ENCODE measurements at regions not wholly inside any gene's neighbourhood (a gene's known extent, or its start where the extent isn't known, plus 50 kb on each side); places are given as distances from the start of the nearest gene placed in this dataset.

- TF ChIP-seq CTCF (IDR thresholded peaks at IDR 0.05), result no peak
- DNase-seq, result no peak
- H3K4me3 ChIP-seq, result no peak overlapping the region
- intact Hi-C loops (cut with DNase I), result no loop called here
- peaks cover 0 to 9% (median 0%) of the 10 kb centered on the region in 9 donors for H3K4me1 ChIP-seq
- no peak overlapping the region for H3K27ac ChIP-seq
- no peaks in the 10 kb centered on the region for H3K9me3 ChIP-seq
- WGBS, 2 donors, result 89 to 91% methylated on average over 7 of the region's 7 CpGs
- no peaks in the 10 kb centered on the region for H3K36me3 ChIP-seq
- ATAC-seq, result no peak
- no peaks in the 10 kb centered on the region for H3K27me3 ChIP-seq
Observed at GRCh38 chr10:32132357-32132946, 76.2 kb upstream of the KIF5B start.

DNA sequence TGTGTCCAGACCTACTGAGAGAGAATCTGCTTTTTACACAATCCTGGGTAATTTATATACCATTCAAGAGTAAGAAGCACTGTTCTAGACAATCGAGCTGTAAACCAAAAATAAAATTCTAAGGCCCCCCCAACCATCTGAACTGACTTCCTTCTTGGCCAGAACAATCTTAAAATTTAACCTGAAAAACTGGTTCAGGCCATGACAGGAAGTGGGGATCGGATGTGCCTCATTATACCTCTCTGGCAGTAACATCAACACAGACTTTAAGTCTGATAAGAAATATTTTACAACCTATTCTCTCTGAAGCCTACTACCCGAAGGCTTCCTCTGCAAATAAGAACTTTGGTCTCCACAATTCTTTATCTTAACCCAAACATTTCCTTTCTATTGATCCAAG, 75.2 kb upstream of the KIF5B start:
- intact Hi-C loops (cut with DNase I), result no loop called here
- Histone ChIP-seq H3K27me3 (no peaks in the 10 kb centered on the region), H3K4me3 (no peak overlapping the region), H3K27ac (peak overlapping the region in 1 of 10 donors; percentile 54), H3K9me3 (no peaks in the 10 kb centered on the region), H3K36me3 (no peaks in the 10 kb centered on the region), H3K4me1 (peaks cover 0 to 9% (median 0%) of the 10 kb centered on the region in 9 donors)
- no peak for TF ChIP-seq CTCF (IDR thresholded peaks at IDR 0.05)
- peak in 2 of 8 donors; percentile 55 to 58 for ATAC-seq
- WGBS, 2 donors, result 60% methylated on average over 3 of the region's 3 CpGs
- DNase-seq, result no peak

- 74 to 76% methylated on average over 2 of the region's 2 CpGs for WGBS, 2 donors
- Histone ChIP-seq H3K36me3 (no peaks in the 10 kb centered on the region), H3K4me1 (peaks cover 0 to 9% (median 0%) of the 10 kb centered on the region in 9 donors), H3K27me3 (no peaks in the 10 kb centered on the region), H3K4me3 (no peak overlapping the region), H3K27ac (peak overlapping the region in 1 of 10 donors; percentile 54), H3K9me3 (no peaks in the 10 kb centered on the region)
- intact Hi-C loops (cut with DNase I), result no loop called here
- ATAC-seq, result no peak
- no peak for TF ChIP-seq CTCF (IDR thresholded peaks at IDR 0.05)
- no peak for DNase-seq
Observed at GRCh38 chr10:32130788-32131187, 74.6 kb upstream of the KIF5B start.

DNA sequence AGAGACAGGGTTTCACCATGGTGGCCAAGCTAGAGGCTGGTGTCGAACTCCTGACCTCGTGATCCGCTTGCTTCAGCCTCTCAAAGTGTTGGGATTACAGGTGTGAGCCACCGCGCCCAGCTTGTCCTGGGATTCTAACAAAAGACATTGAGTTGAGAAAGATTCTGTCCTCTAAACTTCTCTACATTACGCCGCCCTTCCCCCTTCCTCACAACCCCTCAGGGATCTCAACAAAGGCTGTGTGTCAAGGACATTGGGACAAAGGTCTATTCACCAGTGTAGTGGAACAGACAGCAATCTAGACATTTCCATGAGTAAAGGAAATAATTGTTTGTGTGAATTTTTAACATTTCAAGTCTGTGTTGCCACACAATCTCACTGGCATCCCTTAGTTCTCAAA, 68.8 kb upstream of the KIF5B start:
- 67 to 80% methylated on average over 7 of the region's 7 CpGs for WGBS, 2 donors
- intact Hi-C loops (cut with DNase I), result no loop called here

More for the DNA sequence above, 68.8 kb upstream of the KIF5B start:
- Histone ChIP-seq H3K4me3 (no peak overlapping the region), H3K27me3 (no peaks in the 10 kb centered on the region), H3K27ac (no peak overlapping the region), H3K9me3 (peaks cover 0 to 11% (median 0%) of the 10 kb centered on the region in 11 donors), H3K36me3 (no peaks in the 10 kb centered on the region), H3K4me1 (no peaks in the 10 kb centered on the region)
- ATAC-seq (no peak), DNase-seq (no peak)
- no peak for TF ChIP-seq CTCF (IDR thresholded peaks at IDR 0.05)

All from heart right ventricle (tissue), 16 donors.